PC-9 (cell line): ENCODE measurements at regions not wholly inside any gene's neighbourhood (a gene's known extent, or its start where the extent isn't known, plus 50 kb on each side); places are given as distances from the start of the nearest gene placed in this dataset.

Experiments used
- EZH2 ChIP-seq: fragments of 200-600 bp; sonication (generic); IDR thresholded peaks from 2 replicates; pipeline ENCODE4 v1.8.0; 2017; ENCODE audit warnings: antibody characterized with exemption, low read depth
- TF ChIP-seq, protein P1 (sequence below): fragments of 200-600 bp; sonication (generic); conservative IDR thresholded peaks from 2 replicates; pipeline ENCODE4 v1.6.1; 2017; ENCODE audit warnings: mixed run types, antibody characterized with exemption, mild to moderate bottlenecking, moderate library complexity

DNA sequence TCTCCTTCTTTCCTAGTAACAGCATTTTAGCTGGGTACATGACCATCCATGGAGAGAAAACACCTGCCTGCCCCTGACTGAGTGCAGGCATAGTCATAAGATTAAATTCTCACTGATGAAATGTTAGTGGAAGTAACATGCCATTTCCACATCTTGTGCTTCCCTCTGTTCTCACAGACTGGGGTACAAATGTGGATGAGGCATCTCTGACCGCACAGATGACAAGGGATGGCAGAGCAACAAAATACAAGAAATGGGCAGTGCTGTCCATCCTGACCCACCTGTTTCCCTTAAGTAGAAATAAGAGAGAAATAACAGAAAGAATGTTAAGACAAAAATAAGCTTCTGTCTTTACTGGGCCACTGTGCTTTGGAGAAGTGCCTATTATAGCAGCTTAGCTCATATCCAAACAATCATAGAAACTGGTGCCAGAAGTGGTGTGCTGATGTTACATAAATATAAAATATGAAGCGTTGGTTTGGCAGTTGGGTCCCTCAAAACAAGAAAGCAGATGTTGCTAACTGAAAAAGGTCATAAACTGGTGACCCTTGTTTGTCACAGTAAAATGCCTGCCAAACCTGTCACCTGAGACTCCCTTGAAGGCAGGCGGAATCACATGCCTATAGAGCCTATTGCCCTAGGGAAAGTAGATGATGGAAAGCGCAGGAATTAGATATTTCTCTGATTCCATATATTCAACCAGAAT, 72.4 kb upstream of the CCDC150 start:
- no peak for TF ChIP-seq EZH2
- TF ChIP-seq, protein P1, sequence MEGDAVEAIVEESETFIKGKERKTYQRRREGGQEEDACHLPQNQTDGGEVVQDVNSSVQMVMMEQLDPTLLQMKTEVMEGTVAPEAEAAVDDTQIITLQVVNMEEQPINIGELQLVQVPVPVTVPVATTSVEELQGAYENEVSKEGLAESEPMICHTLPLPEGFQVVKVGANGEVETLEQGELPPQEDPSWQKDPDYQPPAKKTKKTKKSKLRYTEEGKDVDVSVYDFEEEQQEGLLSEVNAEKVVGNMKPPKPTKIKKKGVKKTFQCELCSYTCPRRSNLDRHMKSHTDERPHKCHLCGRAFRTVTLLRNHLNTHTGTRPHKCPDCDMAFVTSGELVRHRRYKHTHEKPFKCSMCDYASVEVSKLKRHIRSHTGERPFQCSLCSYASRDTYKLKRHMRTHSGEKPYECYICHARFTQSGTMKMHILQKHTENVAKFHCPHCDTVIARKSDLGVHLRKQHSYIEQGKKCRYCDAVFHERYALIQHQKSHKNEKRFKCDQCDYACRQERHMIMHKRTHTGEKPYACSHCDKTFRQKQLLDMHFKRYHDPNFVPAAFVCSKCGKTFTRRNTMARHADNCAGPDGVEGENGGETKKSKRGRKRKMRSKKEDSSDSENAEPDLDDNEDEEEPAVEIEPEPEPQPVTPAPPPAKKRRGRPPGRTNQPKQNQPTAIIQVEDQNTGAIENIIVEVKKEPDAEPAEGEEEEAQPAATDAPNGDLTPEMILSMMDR, result no peak
